ENCODE measurements at regions not wholly inside any gene's neighbourhood (a gene's known extent, or its start where the extent isn't known, plus 50 kb on each side); places are given as distances from the start of the nearest gene placed in this dataset.

DNA sequence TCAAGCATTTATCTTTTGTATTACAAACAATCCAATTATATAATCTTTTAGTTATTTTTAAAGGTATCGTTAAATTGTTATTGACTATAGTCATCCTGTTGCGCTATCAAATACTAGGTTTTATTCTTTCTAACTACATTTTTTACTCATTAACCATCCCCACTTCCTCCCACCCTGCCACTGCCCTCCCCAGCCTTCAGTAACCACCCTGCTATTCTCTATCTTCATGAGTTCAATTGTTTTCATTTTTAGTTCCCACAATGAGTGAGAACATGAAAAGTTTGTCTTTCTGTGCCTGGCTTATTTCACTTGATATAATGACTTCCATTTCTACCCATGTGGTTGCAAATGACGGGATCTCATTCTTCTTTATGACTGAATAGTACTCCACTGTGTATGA is 94.1 kb upstream of the MYOCD start:
- Histone ChIP-seq H2AFZ (replicated peaks) (no peak overlapping the region), H3K9ac (no peak overlapping the region), H4K20me1 (ENCODE audit: low read depth) (no peaks in the 10 kb centered on the region), H3F3A (ENCODE audit: low read depth) (no peaks in the 10 kb centered on the region), H3K4me3 (no peak overlapping the region), H3K9me3 (ENCODE audit: low read depth) (no peaks in the 10 kb centered on the region), H3K79me2 (ENCODE audit: low read depth) (no peaks in the 10 kb centered on the region), H3K27ac (no peak overlapping the region), H3K36me3 (no peaks in the 10 kb centered on the region), H3K4me2 (no peak overlapping the region), H3K4me1 (peaks cover under 1% of the 10 kb centered on the region), H3K27me3 (no peaks in the 10 kb centered on the region)
- Mint-ChIP-seq H3K4me1 (peaks cover 13% of the 10 kb centered on the region), H3K9me3 (no peaks in the 10 kb centered on the region), H3K4me3 (no peak overlapping the region), H3K36me3 (no peaks in the 10 kb centered on the region), H3K27ac (no peak overlapping the region), H3K27me3 (ENCODE audit: insufficient read depth, low read depth) (peaks cover 2% of the 10 kb centered on the region)
- DNase-seq (ENCODE audit: low spot score) = no peak
- no peak for TF ChIP-seq EZH2 (IDR thresholded peaks at IDR 0.05)
- TF ChIP-seq CTCF (IDR thresholded peaks at IDR 0.05) = no peak
- TF ChIP-seq EZH2phosphoT487 (IDR thresholded peaks at IDR 0.05) = no peak

- H3K4me1 Mint-ChIP-seq = no peaks in the 10 kb centered on the region
- Histone ChIP-seq H3K27ac (no peak overlapping the region), H3F3A (ENCODE audit: low read depth) (no peaks in the 10 kb centered on the region), H3K4me2 (no peak overlapping the region), H3K4me1 (no peaks in the 10 kb centered on the region), H3K9ac (no peak overlapping the region), H3K79me2 (ENCODE audit: low read depth) (no peaks in the 10 kb centered on the region), H3K4me3 (no peak overlapping the region), H4K20me1 (ENCODE audit: low read depth) (no peaks in the 10 kb centered on the region), H3K36me3 (no peaks in the 10 kb centered on the region), H3K9me3 (ENCODE audit: low read depth) (no peaks in the 10 kb centered on the region), H2AFZ (replicated peaks) (no peak overlapping the region), H3K27me3 (no peaks in the 10 kb centered on the region)
- DNase-seq (ENCODE audit: low spot score) = no peak
- no peaks in the 10 kb centered on the region for H3K27me3 Mint-ChIP-seq (ENCODE audit: insufficient read depth, low read depth)
- H3K36me3 Mint-ChIP-seq = no peaks in the 10 kb centered on the region
- no peak overlapping the region for H3K27ac Mint-ChIP-seq
- H3K9me3 Mint-ChIP-seq = no peaks in the 10 kb centered on the region
- TF ChIP-seq EZH2 (IDR thresholded peaks at IDR 0.05) = no peak
- TF ChIP-seq EZH2phosphoT487 (IDR thresholded peaks at IDR 0.05) = no peak
- no peak for TF ChIP-seq CTCF (IDR thresholded peaks at IDR 0.05)
- H3K4me3 Mint-ChIP-seq = no peak overlapping the region
Observed at GRCh38 chr17:12574525-12574924, 91.2 kb upstream of the MYOCD start.

- Mint-ChIP-seq H3K27ac (no peak overlapping the region), H3K4me1 (no peaks in the 10 kb centered on the region), H3K36me3 (no peaks in the 10 kb centered on the region), H3K27me3 (ENCODE audit: insufficient read depth, low read depth) (no peaks in the 10 kb centered on the region), H3K4me3 (no peak overlapping the region), H3K9me3 (no peaks in the 10 kb centered on the region)
- DNase-seq (ENCODE audit: low spot score) = no peak
- no peaks in the 10 kb centered on the region for H3F3A ChIP-seq (ENCODE audit: low read depth)
- no peaks in the 10 kb centered on the region for H3K4me1 ChIP-seq
- H3K9ac ChIP-seq = no peak overlapping the region
- H4K20me1 ChIP-seq (ENCODE audit: low read depth) = no peaks in the 10 kb centered on the region
- no peaks in the 10 kb centered on the region for H3K9me3 ChIP-seq (ENCODE audit: low read depth)
- no peaks in the 10 kb centered on the region for H3K79me2 ChIP-seq (ENCODE audit: low read depth)
- no peak overlapping the region for H2AFZ ChIP-seq (replicated peaks)
- no peaks in the 10 kb centered on the region for H3K36me3 ChIP-seq
- no peak overlapping the region for H3K4me2 ChIP-seq
- TF ChIP-seq EZH2phosphoT487 (IDR thresholded peaks at IDR 0.05) (no peak), EZH2 (IDR thresholded peaks at IDR 0.05) (no peak), CTCF (IDR thresholded peaks at IDR 0.05) (no peak)
- no peaks in the 10 kb centered on the region for H3K27me3 ChIP-seq
- H3K27ac ChIP-seq = no peak overlapping the region
- H3K4me3 ChIP-seq = no peak overlapping the region
Observed at GRCh38 chr17:12575641-12576040, 90.0 kb upstream of the MYOCD start.

DNA sequence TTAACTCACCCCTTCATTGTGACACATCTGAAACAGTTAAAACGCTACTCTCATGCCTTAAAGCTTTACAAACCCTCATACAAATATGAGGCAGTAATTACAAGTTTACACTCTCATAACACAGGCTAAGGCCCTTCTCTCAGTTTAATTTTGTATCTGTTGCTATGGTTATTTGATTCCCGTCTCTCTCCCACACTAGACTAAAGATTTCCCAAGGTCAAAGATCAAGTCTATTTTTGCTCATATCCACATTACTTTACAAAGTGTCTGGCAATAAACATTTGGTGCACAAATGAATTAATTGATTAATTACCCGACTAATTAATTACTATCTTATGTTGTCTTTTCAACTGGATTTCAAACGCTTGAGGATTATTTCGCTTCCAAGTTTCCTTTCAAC is 86.4 kb upstream of the MYOCD start:
- H3K79me2 ChIP-seq (ENCODE audit: low read depth) = no peaks in the 10 kb centered on the region
- no peak overlapping the region for H3K9ac ChIP-seq
- H3K4me3 ChIP-seq = no peak overlapping the region
- no peak for TF ChIP-seq CTCF (IDR thresholded peaks at IDR 0.05)
- TF ChIP-seq EZH2phosphoT487 (IDR thresholded peaks at IDR 0.05) = no peak
- TF ChIP-seq EZH2 (IDR thresholded peaks at IDR 0.05) = no peak
- no peaks in the 10 kb centered on the region for H3K4me1 Mint-ChIP-seq
- H3K4me3 Mint-ChIP-seq = no peak overlapping the region
- H3K27me3 Mint-ChIP-seq (ENCODE audit: insufficient read depth, low read depth) = no peaks in the 10 kb centered on the region
- H3K4me2 ChIP-seq = no peak overlapping the region
- H3K27me3 ChIP-seq = no peaks in the 10 kb centered on the region
- H4K20me1 ChIP-seq (ENCODE audit: low read depth) = no peaks in the 10 kb centered on the region
- no peak overlapping the region for H3K27ac ChIP-seq
- H2AFZ ChIP-seq (replicated peaks) = no peak overlapping the region
- H3K9me3 Mint-ChIP-seq = peaks cover 3% of the 10 kb centered on the region
- H3K36me3 ChIP-seq = no peaks in the 10 kb centered on the region
- no peak overlapping the region for H3K27ac Mint-ChIP-seq
- no peaks in the 10 kb centered on the region for H3K36me3 Mint-ChIP-seq
- no peaks in the 10 kb centered on the region for H3F3A ChIP-seq (ENCODE audit: low read depth)
- no peaks in the 10 kb centered on the region for H3K9me3 ChIP-seq (ENCODE audit: low read depth)
- DNase-seq (ENCODE audit: low spot score) = no peak
- no peaks in the 10 kb centered on the region for H3K4me1 ChIP-seq

Measured in neural progenitor cell (in vitro differentiated cells).